ENCODE measurements at regions not wholly inside any gene's neighbourhood (a gene's known extent, or its start where the extent isn't known, plus 50 kb on each side); places are given as distances from the start of the nearest gene placed in this dataset.

DNA sequence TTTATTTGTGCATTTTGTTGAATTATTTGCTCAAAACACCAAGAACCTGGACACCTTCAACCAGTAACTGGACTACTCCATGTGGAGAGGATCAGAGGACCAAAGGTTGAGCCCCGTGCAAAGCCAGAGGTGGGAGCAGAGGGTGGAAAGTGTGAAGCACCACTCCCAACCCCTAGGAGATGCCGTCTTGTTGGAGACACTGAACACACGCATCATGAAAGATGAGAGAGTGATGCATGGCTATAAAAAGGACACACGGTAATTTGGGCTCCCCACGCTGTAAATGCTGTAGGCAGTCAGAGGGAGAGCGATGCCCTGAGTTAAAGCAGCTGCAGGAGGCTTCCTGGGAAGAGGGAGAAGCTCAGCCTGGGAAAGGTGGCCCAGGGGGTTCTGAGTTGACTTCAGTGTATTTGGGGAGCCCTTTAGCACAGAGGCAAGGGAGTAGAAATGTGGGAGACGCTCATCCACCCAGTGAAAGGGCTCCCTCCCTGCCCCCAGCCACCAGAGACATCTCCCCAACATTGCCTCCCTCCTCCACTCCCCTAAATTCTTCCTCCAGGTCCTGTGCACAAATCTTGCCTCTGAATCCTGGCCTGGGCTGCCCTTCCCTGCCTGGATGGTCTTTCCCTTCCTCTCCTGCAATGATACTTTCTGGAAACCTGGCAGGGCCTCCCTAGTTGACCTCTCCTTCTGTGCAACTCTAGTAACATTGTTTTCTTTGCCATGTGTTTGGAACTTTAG lies 55.8 kb upstream of the IYD start:
- DNase-seq (ENCODE audit: extremely low spot score), result no peak
- CTCF ChIA-PET, result no interaction called here
- POLR2A ChIA-PET, result no interaction called here
- TF ChIP-seq LEF1 (IDR thresholded peaks at IDR 0.05; ENCODE audit: borderline replicate concordance), result no peak
- no peak for TF ChIP-seq BHLHE40 (IDR thresholded peaks at IDR 0.05; ENCODE audit: borderline replicate concordance)
- TF ChIP-seq HDGF (IDR thresholded peaks at IDR 0.05; ENCODE audit: borderline replicate concordance), result no peak
- no peak for TF ChIP-seq SUZ12 (IDR thresholded peaks at IDR 0.05)
- no peak for TF ChIP-seq L3MBTL2 (conservative IDR thresholded peaks at IDR 0.05)
- no peak for TF ChIP-seq FOXA1 (IDR thresholded peaks at IDR 0.05)
- TF ChIP-seq NFRKB (IDR thresholded peaks at IDR 0.05), result no peak
- TF ChIP-seq, protein P1, sequence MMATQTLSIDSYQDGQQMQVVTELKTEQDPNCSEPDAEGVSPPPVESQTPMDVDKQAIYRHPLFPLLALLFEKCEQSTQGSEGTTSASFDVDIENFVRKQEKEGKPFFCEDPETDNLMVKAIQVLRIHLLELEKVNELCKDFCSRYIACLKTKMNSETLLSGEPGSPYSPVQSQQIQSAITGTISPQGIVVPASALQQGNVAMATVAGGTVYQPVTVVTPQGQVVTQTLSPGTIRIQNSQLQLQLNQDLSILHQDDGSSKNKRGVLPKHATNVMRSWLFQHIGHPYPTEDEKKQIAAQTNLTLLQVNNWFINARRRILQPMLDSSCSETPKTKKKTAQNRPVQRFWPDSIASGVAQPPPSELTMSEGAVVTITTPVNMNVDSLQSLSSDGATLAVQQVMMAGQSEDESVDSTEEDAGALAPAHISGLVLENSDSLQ (IDR thresholded peaks at IDR 0.05), result no peak
- TF ChIP-seq TARDBP (IDR thresholded peaks at IDR 0.05), result no peak
- TF ChIP-seq FOXM1 (IDR thresholded peaks at IDR 0.05; ENCODE audit: borderline replicate concordance), result no peak
- TF ChIP-seq SP1 (IDR thresholded peaks at IDR 0.05), result no peak
- no peak for TF ChIP-seq CTBP1 (IDR thresholded peaks at IDR 0.05; ENCODE audit: borderline replicate concordance)

DNA sequence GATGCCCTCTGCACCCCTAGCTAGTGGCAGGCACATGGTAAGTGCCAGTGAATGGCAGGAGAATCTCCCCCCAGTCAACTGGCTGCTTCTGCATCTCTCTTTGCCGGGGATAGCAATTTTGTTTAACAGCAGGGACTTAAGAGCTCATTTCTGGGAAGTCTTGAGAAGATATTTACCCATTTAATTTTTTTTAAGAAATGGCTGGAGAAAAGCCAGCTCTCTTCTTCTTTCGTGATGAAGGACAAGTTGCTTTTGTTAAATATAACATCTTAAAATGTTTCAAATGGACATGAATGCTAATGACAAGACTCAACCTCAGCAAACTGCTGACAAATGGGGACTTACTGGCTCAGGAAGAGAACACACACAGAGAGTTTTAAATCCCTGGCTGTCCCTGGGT lies 55.0 kb upstream of the IYD start:
- ChIA-PET CTCF (no interaction called here), POLR2A (no interaction called here)
- DNase-seq (ENCODE audit: extremely low spot score), result no peak
- TF ChIP-seq HDGF (IDR thresholded peaks at IDR 0.05; ENCODE audit: borderline replicate concordance) (no peak), FOXM1 (IDR thresholded peaks at IDR 0.05; ENCODE audit: borderline replicate concordance) (no peak), LEF1 (IDR thresholded peaks at IDR 0.05; ENCODE audit: borderline replicate concordance) (no peak), ELF4 (IDR thresholded peaks at IDR 0.05) (no peak), SUZ12 (IDR thresholded peaks at IDR 0.05) (no peak), NFRKB (IDR thresholded peaks at IDR 0.05) (no peak), TARDBP (IDR thresholded peaks at IDR 0.05) (no peak), L3MBTL2 (conservative IDR thresholded peaks at IDR 0.05) (no peak), ZNF384 (IDR thresholded peaks at IDR 0.05) (no peak), CTBP1 (IDR thresholded peaks at IDR 0.05; ENCODE audit: borderline replicate concordance) (no peak), FOXK2 (IDR thresholded peaks at IDR 0.05) (no peak), FOXA1 (IDR thresholded peaks at IDR 0.05) (no peak), BHLHE40 (IDR thresholded peaks at IDR 0.05; ENCODE audit: borderline replicate concordance) (no peak)
- TF ChIP-seq, protein P1 (IDR thresholded peaks at IDR 0.05), result no peak

DNA sequence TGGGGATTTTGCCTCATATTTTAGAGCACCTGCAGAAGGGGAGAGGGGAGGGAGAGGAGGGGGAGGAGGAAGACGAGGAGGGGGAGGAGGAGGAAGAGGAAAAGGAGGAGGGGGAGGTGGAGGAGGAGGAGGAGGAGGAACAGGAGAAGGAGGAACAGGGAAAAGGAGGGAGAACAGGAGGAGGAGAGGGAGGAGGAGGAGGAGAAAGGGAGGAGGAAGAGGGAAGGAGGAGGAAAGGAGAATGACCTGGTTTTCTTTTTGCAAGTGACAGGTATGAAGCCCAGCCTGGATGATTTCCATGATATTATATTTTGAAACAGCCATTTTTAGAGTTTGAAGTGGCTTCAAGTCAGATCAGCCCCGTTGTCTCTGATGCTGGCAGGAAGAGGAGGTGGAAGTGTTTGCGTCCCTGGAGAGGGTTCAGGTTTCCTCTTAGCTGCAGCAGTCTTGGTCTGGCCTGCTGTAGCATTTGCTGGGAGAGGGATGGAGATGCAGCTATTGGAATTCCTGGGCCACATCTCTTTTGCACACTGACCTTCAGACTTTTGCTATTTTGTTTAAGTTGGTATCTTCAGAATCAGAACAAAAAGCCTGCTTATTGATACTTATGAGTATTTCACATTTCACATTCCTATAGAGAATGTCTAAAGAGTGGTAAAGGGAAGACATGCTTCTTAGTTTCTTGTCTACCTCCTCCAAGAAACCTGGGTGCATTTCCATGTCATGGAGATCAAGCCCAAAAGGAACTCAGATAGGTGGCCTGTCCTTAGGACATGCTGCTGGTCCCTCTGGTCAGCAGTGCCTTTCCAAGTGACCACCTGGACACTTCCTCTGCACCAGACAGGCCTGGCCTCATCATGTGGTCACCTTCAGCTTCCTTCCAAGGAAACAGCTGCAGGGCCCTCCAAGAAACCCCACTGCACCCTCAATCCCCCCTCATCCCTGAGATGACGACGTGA lies 54.3 kb upstream of the IYD start:
- ChIA-PET CTCF (no interaction called here), POLR2A (no interaction called here)
- DNase-seq (ENCODE audit: extremely low spot score), result no peak
- no peak for TF ChIP-seq ELF4 (IDR thresholded peaks at IDR 0.05)
- TF ChIP-seq FOXM1 (IDR thresholded peaks at IDR 0.05; ENCODE audit: borderline replicate concordance), result no peak
- no peak for TF ChIP-seq ZNF384 (IDR thresholded peaks at IDR 0.05)
- TF ChIP-seq L3MBTL2 (conservative IDR thresholded peaks at IDR 0.05), result no peak

DNA sequence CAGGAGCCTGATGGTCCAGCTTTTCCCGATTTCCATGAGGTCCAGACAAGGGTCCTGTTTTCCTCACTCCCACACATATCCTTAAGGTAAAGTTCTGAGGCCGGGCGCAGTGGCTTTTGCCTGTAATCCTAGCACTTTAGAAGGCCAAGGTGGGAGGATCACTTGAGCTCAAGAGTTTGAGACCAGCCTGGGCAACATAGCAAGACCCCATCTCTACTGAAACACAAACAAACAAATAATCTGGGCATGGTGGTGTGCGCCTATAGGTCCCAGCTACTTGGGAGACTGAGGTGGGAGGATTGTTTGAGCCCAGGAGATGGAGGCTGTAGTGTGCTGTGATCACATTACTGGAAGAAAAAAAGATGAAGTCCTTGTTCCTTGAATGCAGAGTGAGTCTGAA lies 53.2 kb upstream of the IYD start:
- CTCF ChIA-PET, result no interaction called here
- DNase-seq (ENCODE audit: extremely low spot score), result no peak
- TF ChIP-seq FOXA1 (IDR thresholded peaks at IDR 0.05) (no peak), CTBP1 (IDR thresholded peaks at IDR 0.05; ENCODE audit: borderline replicate concordance) (no peak), NFRKB (IDR thresholded peaks at IDR 0.05) (no peak), SUZ12 (IDR thresholded peaks at IDR 0.05) (no peak), FOXM1 (IDR thresholded peaks at IDR 0.05; ENCODE audit: borderline replicate concordance) (no peak), SP1 (IDR thresholded peaks at IDR 0.05) (no peak), HDGF (IDR thresholded peaks at IDR 0.05; ENCODE audit: borderline replicate concordance) (no peak), TARDBP (IDR thresholded peaks at IDR 0.05) (no peak), BHLHE40 (IDR thresholded peaks at IDR 0.05; ENCODE audit: borderline replicate concordance) (no peak)
- TF ChIP-seq, protein P1 (IDR thresholded peaks at IDR 0.05), result no peak
- POLR2A ChIA-PET, result no interaction called here

DNA sequence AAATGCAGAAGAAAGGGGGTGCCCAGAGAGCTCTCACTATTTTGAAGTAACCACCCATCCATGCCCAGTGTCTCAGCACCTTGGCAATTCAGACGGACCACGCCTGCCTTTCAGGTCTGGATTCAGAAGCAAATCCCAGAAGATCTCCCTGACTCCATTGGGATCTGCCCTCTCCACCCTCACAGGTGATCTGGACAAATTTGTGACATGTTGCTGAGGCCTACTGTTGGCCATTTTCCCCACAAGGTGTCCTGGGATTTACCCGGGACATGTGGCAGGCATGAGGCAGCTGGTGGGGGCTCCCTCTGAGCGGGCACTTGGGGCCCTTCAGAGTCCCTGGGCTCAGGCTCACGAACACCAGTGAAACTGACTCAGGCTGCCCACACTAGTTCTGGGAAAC lies 51.9 kb upstream of the IYD start:
- TF ChIP-seq SP1 (IDR thresholded peaks at IDR 0.05) (no peak), LEF1 (IDR thresholded peaks at IDR 0.05; ENCODE audit: borderline replicate concordance) (no peak), FOXM1 (IDR thresholded peaks at IDR 0.05; ENCODE audit: borderline replicate concordance) (no peak), TARDBP (IDR thresholded peaks at IDR 0.05) (no peak), ZNF384 (IDR thresholded peaks at IDR 0.05) (no peak), CTBP1 (IDR thresholded peaks at IDR 0.05; ENCODE audit: borderline replicate concordance) (no peak), NFRKB (IDR thresholded peaks at IDR 0.05) (no peak), HDGF (IDR thresholded peaks at IDR 0.05; ENCODE audit: borderline replicate concordance) (no peak), FOXA1 (IDR thresholded peaks at IDR 0.05) (no peak), ELF4 (IDR thresholded peaks at IDR 0.05) (no peak), L3MBTL2 (conservative IDR thresholded peaks at IDR 0.05) (no peak), ARNT (IDR thresholded peaks at IDR 0.05) (no peak), BHLHE40 (IDR thresholded peaks at IDR 0.05; ENCODE audit: borderline replicate concordance) (no peak), FOXK2 (IDR thresholded peaks at IDR 0.05) (no peak), SUZ12 (IDR thresholded peaks at IDR 0.05) (no peak)
- TF ChIP-seq, protein P1 (IDR thresholded peaks at IDR 0.05), result no peak
- POLR2A ChIA-PET, result no interaction called here
- CTCF ChIA-PET, result interaction anchor here (1.0 kb wide), 1 partner anchor 18 kb away, joined by 3 read pairs; no protein-coding TSS in a partner anchor
- no peak for DNase-seq (ENCODE audit: extremely low spot score)
